K562 (cell line): ENCODE measurements at regions not wholly inside any gene's neighbourhood (a gene's known extent, or its start where the extent isn't known, plus 50 kb on each side); places are given as distances from the start of the nearest gene placed in this dataset.

Experiments
- ATAC-seq: fragments of 200-7000 bp; cut with Tn5 transposase; 3 replicates; pipeline ENCODE4 v1.9.1; 2020; ENCODE audit warnings: moderate library complexity
- BruUV-seq: library from RNA; stranded (reverse); fragments of 400-500 nt; replicated peaks from 2 replicates; lab custom pipeline; 2021; lab: Mats Ljungman, UMichigan
- CTCF ChIA-PET: fragments of 300-600 bp; formaldehyde crosslinking; extraction: SDS; loops from one replicate; lab custom pipeline; 2021; ENCODE audit warnings: low intra/inter-chr PET ratio; lab: Yijun Ruan, JAX
- POLR2A ChIA-PET: fragments of 300-600, 350-650 bp; sonication (Branson Sonifier 250); formaldehyde crosslinking; extraction: SDS; loops from one replicate; lab custom pipeline; 2021; ENCODE audit warnings: antibody characterized with exemption, inconsistent platforms; lab: Yijun Ruan, JAX
- DNase-seq, 4 experiments: peaks; one replicate each; pipeline versions ENCODE4 v3.0.0 to v3.0.0-alpha.2; 2011 to 2018; ENCODE audit warnings: low spot score in 3 of 4, mixed read lengths in 3 of 4; ENCODE audit errors: extremely low read depth in 1 of 4
- FAIRE-seq: peaks from 2 replicates; lab custom pipeline; 2011; peaks lifted over from hg19 to GRCh38; lab: Jason Lieb, UNC
- H2AFZ ChIP-seq: 2 replicates; pipeline ENCODE4 v1.6.0; 2011; ENCODE audit warnings: low read depth, low read length, control low read depth, inconsistent platforms
- H3K27ac ChIP-seq: fragments of 200-600 bp; 3 replicates; pipeline ENCODE4 v1.8.0; 2011; ENCODE audit warnings: low read depth, mild to moderate bottlenecking, control low read depth, inconsistent platforms, low read length, moderate library complexity, mixed read lengths; ENCODE audit errors: extremely low read depth
- H3K27me3 ChIP-seq, 2 experiments: fragments of 300-600 bp in 1 of 2; 2 replicates in 1 of 2; 3 replicates in 1 of 2; pipeline versions ENCODE4 v1.6.0 to v1.8.0; 2011; ENCODE audit warnings: inconsistent platforms in 2 of 2, low read length in 2 of 2, mild to moderate bottlenecking in 1 of 2, mixed read lengths in 1 of 2, moderate library complexity in 1 of 2; ENCODE audit not compliant: control insufficient read depth in 2 of 2, insufficient read depth in 2 of 2
- H3K36me3 ChIP-seq: fragments of 300-600 bp; 3 replicates; pipeline ENCODE4 v1.8.0; 2011; ENCODE audit warnings: mild to moderate bottlenecking, low read length, inconsistent platforms; ENCODE audit not compliant: control insufficient read depth, insufficient read depth
- H3K4me1 ChIP-seq, 2 experiments: fragments of 200-600 bp in 1 of 2; replicated peaks in 1 of 2; 2 replicates in 1 of 2; 3 replicates in 1 of 2; pipeline versions ENCODE4 v1.5.1 to v1.8.0; 2011; ENCODE audit warnings: inconsistent platforms in 2 of 2, low read length in 2 of 2, mild to moderate bottlenecking in 1 of 2, mixed read lengths in 1 of 2, moderate library complexity in 1 of 2; ENCODE audit not compliant: control insufficient read depth in 2 of 2, insufficient read depth in 2 of 2
- H3K4me2 ChIP-seq: 2 replicates; pipeline ENCODE4 v1.6.1; 2011; ENCODE audit warnings: low read length, control low read depth, inconsistent platforms, mixed read lengths; ENCODE audit not compliant: insufficient read depth
- H3K4me3 ChIP-seq: fragments of 200-600 bp; sonication (generic), shearing (Covaris generic); 2 replicates; pipeline ENCODE4 v1.5.1; 2016; ENCODE audit warnings: control low read depth, inconsistent platforms
- H3K79me2 ChIP-seq: fragments of 200-600 bp; 3 replicates; pipeline ENCODE4 v1.8.0; 2011; ENCODE audit warnings: low read length, inconsistent platforms; ENCODE audit not compliant: control insufficient read depth, insufficient read depth
- H3K9ac ChIP-seq, 2 experiments: 2 replicates each; pipeline versions ENCODE4 v1.6.0 to v1.6.1; 2011; ENCODE audit warnings: low read depth in 2 of 2, low read length in 2 of 2, control low read depth in 1 of 2, inconsistent platforms in 1 of 2, mild to moderate bottlenecking in 1 of 2, mixed read lengths in 1 of 2; ENCODE audit not compliant: insufficient read depth in 1 of 2
- H3K9me1 ChIP-seq: one replicate; pipeline ENCODE4 v1.6.0; 2011; ENCODE audit warnings: inconsistent platforms, mild to moderate bottlenecking, low read length, moderate library complexity; ENCODE audit not compliant: control insufficient read depth, insufficient read depth
- H3K9me3 ChIP-seq: replicated peaks from 2 replicates; pipeline ENCODE4 v1.5.1; 2011; ENCODE audit warnings: low read depth, low read length, inconsistent platforms; ENCODE audit not compliant: control insufficient read depth, insufficient read depth
- H4K20me1 ChIP-seq: replicated peaks from 2 replicates; pipeline ENCODE4 v1.6.1; 2011; ENCODE audit warnings: low read length, inconsistent platforms, mixed read lengths; ENCODE audit not compliant: control insufficient read depth, insufficient read depth
- BHLHE40 ChIP-seq: IDR thresholded peaks from 2 replicates; pipeline ENCODE4 v1.6.1; 2011; ENCODE audit warnings: low read length, improper control_type of control experiment
- FOXP1 ChIP-seq: sonication (generic); formaldehyde crosslinking; IDR thresholded peaks from 2 replicates; pipeline ENCODE4 v1.8.0; 2022; ENCODE audit warnings: mild to moderate bottlenecking, missing genetic modification reagents
- HDAC2 ChIP-seq: fragments of 450-650 bp; IDR thresholded peaks from 2 replicates; pipeline ENCODE4 v1.6.1; 2016; ENCODE audit warnings: mild to moderate bottlenecking
- MAZ ChIP-seq, 2 experiments: fragments of 450-650 bp in 1 of 2; sonication (generic) in 1 of 2; formaldehyde crosslinking; IDR thresholded peaks in 1 of 2; conservative IDR thresholded peaks in 1 of 2; 2 replicates each; pipeline versions ENCODE4 v1.4.0 to v1.5.0; 2020; ENCODE audit warnings: mild to moderate bottlenecking in 1 of 2, missing genetic modification reagents in 1 of 2
- MNT ChIP-seq, 2 experiments: fragments of 450-650 bp; conservative IDR thresholded peaks; 2 replicates each; pipeline ENCODE4 v1.6.1; 2017; ENCODE audit warnings: mild to moderate bottlenecking in 2 of 2, moderate library complexity in 2 of 2
- NRF1 ChIP-seq, 2 experiments: fragments of 450-650 bp; IDR thresholded peaks in 1 of 2; conservative IDR thresholded peaks in 1 of 2; 2 replicates each; pipeline ENCODE4 v1.6.1; 2014; ENCODE audit warnings: mild to moderate bottlenecking in 2 of 2
- POLR3G ChIP-seq: IDR thresholded peaks from 2 replicates; pipeline ENCODE4 v1.6.1; 2011; ENCODE audit not compliant: insufficient read length, insufficient replicate concordance; ENCODE audit errors: extremely low read depth
- RFX7 ChIP-seq: fragments of 250-450 bp; sonication (Bioruptor Pico); IDR thresholded peaks from 2 replicates; pipeline ENCODE4 v1.5.1; 2021; ENCODE audit warnings: mild to moderate bottlenecking
- TCFL5 ChIP-seq: fragments of 250-450 bp; sonication (Bioruptor Pico); conservative IDR thresholded peaks from 2 replicates; pipeline ENCODE4 v1.6.1; 2021; ENCODE audit warnings: mild to moderate bottlenecking, moderate library complexity, matching md5 sums
- ZBTB17 ChIP-seq: fragments of 450-650 bp; formaldehyde crosslinking; IDR thresholded peaks from 2 replicates; pipeline ENCODE4 v1.4.0; 2020; ENCODE audit warnings: mild to moderate bottlenecking
- ZFPM2 ChIP-seq: fragments of 250-450 bp; sonication (Bioruptor Pico); IDR thresholded peaks from 2 replicates; pipeline ENCODE4 v1.5.1; 2022; ENCODE audit warnings: mild to moderate bottlenecking
- WGBS: fragments of 100-300 bp; shearing (Covaris generic); methylation state at CpG from one replicate; pipeline ENCODE4 v1.1.6; 2016; ENCODE audit warnings: low coverage, mixed read lengths; ENCODE audit not compliant: insufficient coverage; ENCODE audit errors: missing lambda C conversion rate; 5-methylcytosine and 5-hydroxymethylcytosine counted together
- in situ Hi-C: fragments of 300-500 bp; cut with MboI; formaldehyde crosslinking; loops from 4 replicates; pipeline ENCODE4 v1.15.0; 2018; ENCODE audit warnings: inconsistent platforms, mixed read lengths
- intact Hi-C: fragments of 100-400 bp; cut with micrococcal nuclease; formaldehyde crosslinking; loops from 2 replicates; pipeline ENCODE4 v1.14.2; 2022

- FAIRE-seq: no peak
- ChIA-PET POLR2A (no interaction called here), CTCF (no interaction called here)
- H3K4me3 ChIP-seq: no peak overlapping the region
- no peaks in the 10 kb centered on the region for H3K36me3 ChIP-seq
- intact Hi-C loops: loop anchor here (10.0 kb wide), 2 partner anchors 104 to 306 kb away; partner anchors contain the start of gene CEMIP2
- H4K20me1 ChIP-seq: no peaks in the 10 kb centered on the region
- H3K4me2 ChIP-seq: no peak overlapping the region
- BruUV-seq: no TSS peak
- ATAC-seq: no peak
- DNase-seq: no peak
- H3K27ac ChIP-seq: no peak overlapping the region
- no peak overlapping the region for H3K9ac ChIP-seq
- H3K79me2 ChIP-seq: no peaks in the 10 kb centered on the region
- TF ChIP-seq TCFL5 (CRISPR knock-in tag) (no peak), ZFPM2 (CRISPR knock-in tag) (no peak), HDAC2 (no peak), RFX7 (CRISPR knock-in tag) (no peak), POLR3G (no peak)
- no peaks in the 10 kb centered on the region for H3K9me3 ChIP-seq
- H3K9me1 ChIP-seq: no peaks in the 10 kb centered on the region
- H3K27me3 ChIP-seq: no peaks in the 10 kb centered on the region
- in situ Hi-C loops: no loop called here
- no peaks in the 10 kb centered on the region for H3K4me1 ChIP-seq
- no peak overlapping the region for H2AFZ ChIP-seq
These were observed 309.2 kb downstream of the CEMIP2 start for GRCh38 chr9:71459082-71459481.

DNA sequence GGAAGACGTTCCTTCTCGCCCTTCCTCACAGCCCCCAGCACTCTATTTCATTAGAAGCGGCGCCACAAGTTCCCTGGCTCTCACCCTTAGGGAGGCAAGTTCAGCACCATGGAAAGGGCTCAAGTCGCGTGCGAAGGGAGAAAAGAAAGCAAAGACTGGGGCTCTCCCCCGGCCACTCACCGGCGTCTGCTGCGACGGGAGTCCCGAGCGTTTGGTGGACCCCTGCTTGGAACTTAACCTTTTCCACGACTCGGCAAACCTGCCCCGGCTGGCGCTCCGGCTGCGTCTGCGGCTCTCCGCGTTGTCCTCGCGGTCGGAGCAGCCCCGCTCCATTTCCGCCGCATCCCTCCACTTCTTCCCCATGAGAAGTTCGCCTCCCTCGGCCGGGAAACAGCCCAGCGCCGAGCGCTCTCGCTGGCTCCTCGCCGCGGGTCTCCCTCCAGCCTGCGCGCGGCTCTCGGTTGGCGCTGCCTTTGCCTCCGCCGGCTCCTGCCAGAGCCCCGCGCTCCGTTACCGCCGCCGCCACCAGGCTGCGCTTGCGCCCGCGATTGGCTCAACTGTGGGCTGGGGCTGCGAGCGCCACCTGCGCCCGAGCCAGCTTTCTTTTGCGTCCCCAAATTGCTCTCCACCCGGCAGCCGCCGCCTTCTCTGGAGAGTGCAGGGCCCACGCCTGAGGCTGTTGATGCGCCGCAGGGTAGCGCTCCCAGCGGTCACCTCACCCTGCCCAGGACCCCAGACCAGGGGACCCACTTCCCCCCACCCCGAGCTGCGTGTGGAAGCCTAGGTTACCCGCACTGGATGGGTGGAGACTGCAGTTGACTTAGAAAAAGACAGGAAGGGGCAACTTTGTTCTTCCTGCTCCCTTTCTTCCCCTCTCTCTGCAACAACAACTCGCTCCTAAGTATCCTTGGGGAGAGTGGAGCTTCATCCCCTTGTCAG is 321.6 kb downstream of the CEMIP2 start:
- H3K36me3 ChIP-seq: no peaks in the 10 kb centered on the region
- FAIRE-seq: no peak
- DNase-seq: peak in 3 of 4 experiments; percentile 3 to 16 (median 15)
- peaks cover 2 to 10% of the 10 kb centered on the region in 2 experiments; a peak in 3 of 5 replicates for H3K27me3 ChIP-seq
- no peaks in the 10 kb centered on the region for H3K9me1 ChIP-seq
- H3K9ac ChIP-seq: no peak overlapping the region
- intact Hi-C loops: no loop called here
- no TSS peak for BruUV-seq
- H3K4me1 ChIP-seq: peaks cover 0 to 7% of the 10 kb centered on the region in 2 experiments; a peak in 1 of 5 replicates
- H2AFZ ChIP-seq: no peak overlapping the region
- under 1% methylated on average over 34 of the region's 73 CpGs for WGBS
- no peaks in the 10 kb centered on the region for H3K9me3 ChIP-seq
- ChIA-PET POLR2A (no interaction called here), CTCF (no interaction called here)
- no peak overlapping the region for H3K27ac ChIP-seq
- in situ Hi-C loops: no loop called here
- no peak overlapping the region for H3K4me3 ChIP-seq
- H4K20me1 ChIP-seq: no peaks in the 10 kb centered on the region
- ATAC-seq: peak; percentile 84
- no peak overlapping the region for H3K4me2 ChIP-seq
- H3K79me2 ChIP-seq: no peaks in the 10 kb centered on the region
- TF ChIP-seq MNT (conservative IDR thresholded peaks at IDR 0.05) (0 out of 4 replicates have a peak, but pooled peaks of 1 of the 2 experiments have one; percentile 26), NRF1 (conservative IDR thresholded peaks at IDR 0.05 in 1 of 2, IDR thresholded peaks at IDR 0.05 in 1 of 2) (peak; percentile 16 to 39; a peak in 3 of 4 replicates), BHLHE40 (peak; percentile 93), ZBTB17 (no peak), MAZ (CRISPR knock-in tag; conservative IDR thresholded peaks at IDR 0.05 in 1 of 2, IDR thresholded peaks at IDR 0.05 in 1 of 2) (no peak), FOXP1 (CRISPR knock-in tag) (no peak)
